GM21737 (cell line): ENCODE measurements at regions not wholly inside any gene's neighbourhood (a gene's known extent, or its start where the extent isn't known, plus 50 kb on each side); places are given as distances from the start of the nearest gene placed in this dataset.
"Not testable (repeated sequence)": the region's sequence is repeated elsewhere in the genome, so short reads cannot be mapped to it uniquely, and the experiment has no call there.

Experiments used
- ATAC-seq: cut with Tn5 transposase; IDR thresholded peaks from one replicate; pipeline ENCODE4 v1.9.1; 2021; ENCODE audit warnings: mild to moderate bottlenecking, moderate library complexity; ENCODE audit not compliant: unreplicated experiment

- no peak for ATAC-seq
Observed at GRCh38 chr7:81074406-81074805, 155.6 kb upstream of the SEMA3C start.

GRCh38 chr7:81073931-81074251 is 155.0 kb upstream of the SEMA3C start:
- ATAC-seq: no peak

- ATAC-seq: no peak
Observed at GRCh38 chr7:81070956-81071355, 152.1 kb upstream of the SEMA3C start.

GRCh38 chr7:81066797-81067196 is 147.9 kb upstream of the SEMA3C start:
- no peak for ATAC-seq

- ATAC-seq: no peak
Observed at GRCh38 chr7:81064426-81064825, 145.6 kb upstream of the SEMA3C start.

- ATAC-seq: no peak
Observed at GRCh38 chr7:81062755-81063154, 143.9 kb upstream of the SEMA3C start.

- ATAC-seq: not testable (repeated sequence)
Observed at GRCh38 chr7:81057469-81057868, 138.6 kb upstream of the SEMA3C start.

GRCh38 chr7:81053623-81054022 is 134.8 kb upstream of the SEMA3C start:
- no peak for ATAC-seq

- ATAC-seq: no peak
Observed at GRCh38 chr7:81051811-81052413, 133.1 kb upstream of the SEMA3C start.

- no peak for ATAC-seq
Observed at GRCh38 chr7:81045491-81046030, 126.7 kb upstream of the SEMA3C start.

GRCh38 chr7:81042646-81043045 is 123.8 kb upstream of the SEMA3C start:
- ATAC-seq: not testable (repeated sequence)

GRCh38 chr7:81040496-81040895 is 121.6 kb upstream of the SEMA3C start:
- no peak for ATAC-seq

- ATAC-seq: no peak
Observed at GRCh38 chr7:81036871-81037270, 118.0 kb upstream of the SEMA3C start.

- no peak for ATAC-seq
Observed at GRCh38 chr7:81036057-81036456, 117.2 kb upstream of the SEMA3C start.

- ATAC-seq: no peak
Observed at GRCh38 chr7:81031996-81032395, 113.1 kb upstream of the SEMA3C start.

GRCh38 chr7:81031243-81031642 is 112.4 kb upstream of the SEMA3C start:
- ATAC-seq: no peak

GRCh38 chr7:81030472-81030871 is 111.6 kb upstream of the SEMA3C start:
- ATAC-seq: no peak

GRCh38 chr7:81029511-81029910 is 110.7 kb upstream of the SEMA3C start:
- no peak for ATAC-seq

GRCh38 chr7:81025360-81025759 is 106.5 kb upstream of the SEMA3C start:
- no peak for ATAC-seq

- no peak for ATAC-seq
Observed at GRCh38 chr7:81014908-81015307, 96.1 kb upstream of the SEMA3C start.

- no peak for ATAC-seq
Observed at GRCh38 chr7:81014266-81014665, 95.4 kb upstream of the SEMA3C start.

- no peak for ATAC-seq
Observed at GRCh38 chr7:81013083-81013817, 94.4 kb upstream of the SEMA3C start.

- no peak for ATAC-seq
Observed at GRCh38 chr7:81008901-81009300, 90.0 kb upstream of the SEMA3C start.
